GM21529 (cell line): ENCODE measurements at regions not wholly inside any gene's neighbourhood (a gene's known extent, or its start where the extent isn't known, plus 50 kb on each side); places are given as distances from the start of the nearest gene placed in this dataset.
"Not testable (repeated sequence)": the region's sequence is repeated elsewhere in the genome, so short reads cannot be mapped to it uniquely, and the experiment has no call there.

Source experiments
- ATAC-seq: cut with Tn5 transposase; IDR thresholded peaks from one replicate; pipeline ENCODE4 v1.9.1; 2021; ENCODE audit not compliant: unreplicated experiment

- not testable (repeated sequence) for ATAC-seq
These were observed 287.6 kb upstream of the RASGRP1 start for GRCh38 chr15:38852188-38852587.

- ATAC-seq = no peak
These were observed 289.0 kb upstream of the RASGRP1 start for GRCh38 chr15:38853608-38854007.

DNA sequence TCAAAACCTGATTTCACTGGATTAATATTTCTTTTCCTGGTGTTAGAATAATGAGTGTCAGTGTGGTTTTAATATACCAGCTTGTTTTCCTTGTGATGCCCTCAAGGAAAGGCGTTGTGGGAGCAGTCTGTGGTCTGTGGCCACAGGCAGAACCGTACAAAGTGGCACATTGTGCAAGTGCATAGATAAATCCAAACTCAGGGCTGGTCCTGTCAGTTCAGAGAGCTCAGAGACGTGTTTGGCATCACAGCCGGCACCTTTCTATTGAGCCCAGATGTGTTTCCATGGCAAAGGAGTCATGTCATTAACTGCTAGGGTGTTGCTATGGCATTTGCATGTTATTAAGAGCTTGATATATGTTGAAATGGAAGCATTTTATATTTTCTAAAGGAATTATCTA is 289.9 kb upstream of the RASGRP1 start:
- ATAC-seq = no peak

DNA sequence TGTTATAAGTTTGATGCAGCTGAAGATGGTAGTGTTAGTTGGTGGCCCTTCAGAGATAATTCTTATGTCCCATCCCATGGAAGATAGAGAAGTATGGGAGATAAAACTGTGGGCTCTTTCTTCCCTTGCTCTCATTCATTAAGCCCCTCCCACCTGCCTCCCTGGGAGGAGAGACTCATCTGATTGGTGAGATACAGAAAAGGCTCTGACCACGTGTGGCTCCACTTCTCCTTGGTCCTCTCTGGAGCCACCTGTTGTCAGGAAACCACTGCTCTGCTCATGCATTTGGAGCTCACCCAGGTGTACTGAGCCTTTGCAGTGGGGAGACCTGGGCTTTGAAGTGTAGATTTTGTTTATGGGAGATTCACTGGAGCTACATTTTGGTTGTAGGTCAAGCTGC is 293.2 kb upstream of the RASGRP1 start:
- no peak for ATAC-seq

DNA sequence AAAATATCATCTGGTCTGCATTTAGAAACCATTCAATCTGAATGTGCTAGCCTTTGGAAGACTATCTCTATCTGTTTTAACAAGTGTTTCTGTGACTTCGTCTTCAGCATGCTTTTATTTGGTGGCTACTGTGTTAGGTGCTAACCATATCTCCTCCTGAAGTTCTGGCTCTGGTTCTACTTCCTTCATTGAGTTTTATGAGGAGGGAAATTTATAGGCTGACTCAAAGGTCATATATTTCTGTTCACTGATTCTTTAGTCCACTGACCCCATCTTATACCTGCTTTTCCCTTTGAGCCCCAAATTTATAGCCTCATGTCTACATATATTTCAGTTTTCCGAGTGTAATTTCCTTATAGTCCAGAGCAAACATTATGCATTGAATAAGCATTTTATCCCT is 295.0 kb upstream of the RASGRP1 start:
- ATAC-seq = no peak

- no peak for ATAC-seq
These were observed 295.6 kb upstream of the RASGRP1 start for GRCh38 chr15:38860253-38860652.

- no peak for ATAC-seq
These were observed 296.1 kb upstream of the RASGRP1 start for GRCh38 chr15:38860674-38861073.

DNA sequence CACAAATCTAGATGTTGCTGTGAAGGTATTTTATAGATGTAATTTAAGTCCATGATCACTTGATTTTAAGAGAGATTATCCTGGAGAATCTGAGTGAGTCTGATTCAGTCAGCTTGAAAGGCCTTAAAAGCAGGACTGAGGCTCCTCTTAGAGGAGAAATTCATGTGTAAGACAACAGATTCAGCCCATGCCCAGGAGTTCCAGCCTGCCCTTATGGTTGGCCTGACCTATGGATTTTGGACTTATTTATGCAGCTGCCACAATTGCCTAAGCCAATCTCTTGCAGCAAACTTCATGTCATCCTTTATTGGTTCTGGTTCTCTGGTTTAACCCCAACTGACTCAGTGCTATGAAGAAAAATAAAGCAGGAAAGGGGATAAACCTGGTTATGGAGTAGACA is 296.5 kb upstream of the RASGRP1 start:
- ATAC-seq = no peak

DNA sequence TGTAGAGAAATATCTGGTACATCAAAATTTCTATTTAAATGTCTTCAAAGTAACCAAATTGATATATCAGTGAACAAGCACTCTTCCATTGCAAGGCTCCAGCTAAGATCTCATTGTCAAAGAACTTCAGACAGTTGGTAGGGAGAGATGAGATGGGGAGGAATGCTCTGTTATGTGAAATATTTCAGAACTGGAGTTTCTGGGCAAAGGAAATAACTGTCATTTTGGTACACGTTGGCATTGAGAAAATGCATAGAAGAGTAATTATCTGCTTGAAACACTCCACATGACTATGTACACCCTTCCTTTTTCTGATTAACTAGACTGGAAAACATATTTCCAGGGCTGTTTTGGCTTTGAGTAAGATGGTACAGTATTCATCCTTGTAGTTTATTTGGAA is 297.5 kb upstream of the RASGRP1 start:
- no peak for ATAC-seq

- ATAC-seq = no peak
These were observed 298.8 kb upstream of the RASGRP1 start for GRCh38 chr15:38863381-38863780.

DNA sequence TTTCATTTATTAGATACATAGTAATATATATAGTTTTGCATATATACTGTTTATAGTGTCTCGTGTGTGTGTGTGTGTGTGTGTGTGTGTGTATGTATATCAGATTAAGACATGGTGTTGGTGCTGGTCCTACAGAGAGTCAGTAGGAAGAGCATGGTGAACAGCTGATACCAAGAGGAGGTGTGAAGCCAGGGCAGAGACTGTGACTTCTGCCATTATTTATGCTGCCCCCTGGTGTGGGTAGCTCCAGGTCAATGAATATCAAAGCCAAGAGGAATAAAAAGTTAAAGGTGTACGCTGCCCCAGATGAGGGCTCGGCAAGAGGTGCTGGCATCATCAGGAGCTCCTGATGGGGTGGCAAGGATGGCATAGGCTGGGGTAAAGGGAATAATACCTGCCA is 299.5 kb upstream of the RASGRP1 start:
- no peak for ATAC-seq

- no peak for ATAC-seq
These were observed 300.4 kb upstream of the RASGRP1 start for GRCh38 chr15:38864827-38865581.

- ATAC-seq = no peak
These were observed 302.9 kb upstream of the RASGRP1 start for GRCh38 chr15:38867556-38867955.

GRCh38 chr15:38868326-38869114 is 303.9 kb upstream of the RASGRP1 start:
- ATAC-seq = no peak

GRCh38 chr15:38871638-38872037 is 307.0 kb upstream of the RASGRP1 start:
- no peak for ATAC-seq

DNA sequence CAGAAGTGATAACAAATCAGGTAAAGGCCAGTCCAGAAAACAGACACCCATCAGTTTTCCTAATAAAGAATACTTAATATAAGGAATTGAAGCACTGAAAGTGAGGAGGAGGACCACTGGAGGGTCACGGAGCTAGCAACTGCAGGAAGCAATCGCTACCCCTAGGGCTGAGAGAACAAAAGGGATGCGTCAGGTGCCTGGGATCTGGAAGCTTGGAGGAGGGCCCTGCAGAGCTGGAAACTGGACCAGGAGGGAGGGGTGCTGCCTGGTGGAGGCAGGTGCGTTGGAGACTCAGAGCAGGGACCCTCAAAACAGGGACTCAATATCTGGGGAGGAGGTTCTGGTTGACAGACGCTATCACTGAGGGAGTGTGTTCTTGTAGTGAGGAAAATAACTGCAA is 308.1 kb upstream of the RASGRP1 start:
- no peak for ATAC-seq

DNA sequence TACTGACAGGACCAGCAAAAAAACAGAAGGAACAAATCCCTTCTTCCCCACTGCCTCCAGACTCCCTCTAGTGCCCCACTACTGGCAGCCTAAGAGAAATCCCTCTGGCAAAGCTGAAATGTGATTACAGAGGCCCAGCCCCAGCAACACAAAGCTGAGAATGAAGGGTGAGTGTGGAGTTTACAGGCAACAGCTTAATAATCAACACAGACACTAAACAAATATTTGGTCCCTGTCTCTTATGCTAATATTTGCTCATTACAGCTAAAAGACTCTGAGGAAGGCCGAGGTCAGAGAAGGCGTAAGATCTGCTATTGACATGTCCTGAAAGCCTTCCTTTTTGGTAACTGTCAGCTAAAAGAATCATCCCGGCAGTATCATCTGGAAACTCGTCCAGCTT is 308.5 kb upstream of the RASGRP1 start:
- no peak for ATAC-seq

DNA sequence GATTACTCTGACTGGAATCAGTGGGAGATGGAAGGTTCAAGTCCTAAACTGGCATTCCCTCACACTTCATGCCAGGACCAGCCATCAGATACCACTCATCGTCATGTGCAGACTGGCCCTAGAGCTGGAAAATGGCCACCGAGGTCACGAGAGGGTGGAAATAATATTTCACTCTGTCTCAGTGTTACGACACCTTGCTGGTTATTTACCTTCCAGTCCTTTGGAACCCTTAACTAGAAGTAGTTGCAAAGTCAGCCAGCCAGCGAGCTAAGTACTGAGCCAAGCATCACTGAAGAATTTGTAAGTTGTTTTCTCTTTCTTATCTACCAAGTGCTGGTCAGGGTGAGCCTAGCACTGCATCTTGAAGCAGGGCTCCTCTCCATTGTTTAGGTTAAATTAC is 309.9 kb upstream of the RASGRP1 start:
- no peak for ATAC-seq

- no peak for ATAC-seq
These were observed 311.6 kb upstream of the RASGRP1 start for GRCh38 chr15:38876211-38876610.

DNA sequence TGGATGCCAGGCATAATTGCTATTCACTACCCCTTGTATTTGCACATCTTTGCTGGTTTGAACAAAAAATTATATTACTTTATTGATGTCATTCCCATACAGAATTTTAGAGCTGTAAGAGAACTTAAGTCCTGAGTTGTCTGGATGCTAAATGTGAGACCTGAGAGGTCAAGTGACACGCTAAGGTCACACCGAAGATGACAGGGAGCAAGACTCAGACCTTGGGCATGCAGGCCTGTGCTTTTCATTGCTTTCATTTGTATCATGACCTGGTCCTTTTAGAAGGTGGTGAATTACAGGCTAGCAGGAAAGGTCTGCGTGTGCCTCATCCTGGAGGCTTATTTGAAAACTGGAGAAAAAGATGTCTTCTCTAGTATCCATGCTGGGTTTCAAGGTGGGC is 312.0 kb upstream of the RASGRP1 start:
- ATAC-seq = no peak

DNA sequence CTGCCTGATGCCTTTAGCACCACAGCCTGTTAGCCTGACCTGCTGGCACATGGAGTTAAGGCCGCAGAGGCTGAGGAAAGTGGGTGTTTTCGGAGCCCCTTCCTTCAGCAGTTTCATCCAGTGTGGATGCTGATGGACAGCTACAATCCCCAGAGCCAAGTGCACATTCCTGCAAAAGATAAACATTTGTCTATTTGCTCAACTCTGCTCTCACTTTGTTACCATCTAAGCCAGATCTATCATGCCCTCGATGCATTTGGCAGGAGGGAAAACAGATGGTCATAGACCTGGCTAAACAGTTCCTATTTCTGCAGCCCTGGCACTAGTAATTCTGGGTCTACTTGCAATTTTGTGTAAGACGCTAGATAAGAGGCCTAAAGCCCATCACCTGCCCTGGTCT is 312.9 kb upstream of the RASGRP1 start:
- ATAC-seq = no peak

- no peak for ATAC-seq
These were observed 313.4 kb upstream of the RASGRP1 start for GRCh38 chr15:38878026-38878425.

DNA sequence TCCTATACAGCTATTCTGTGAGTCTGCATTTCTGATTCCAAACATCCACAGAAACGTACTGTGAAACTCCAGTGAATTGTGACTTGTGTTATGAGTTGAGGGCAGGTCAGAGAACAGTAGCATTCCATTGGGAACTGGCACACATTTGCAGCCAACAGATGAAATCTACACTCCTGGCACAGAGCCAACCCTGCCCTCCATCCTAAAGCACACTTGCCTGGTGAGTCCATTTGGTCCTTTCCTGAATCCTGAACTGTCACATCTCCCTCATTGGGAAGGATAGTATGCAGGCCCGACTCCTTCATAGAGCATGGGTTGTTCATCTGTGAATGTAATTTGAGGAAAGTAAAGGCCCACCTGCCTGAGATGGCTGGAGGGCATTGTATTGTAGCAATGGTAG is 314.3 kb upstream of the RASGRP1 start:
- ATAC-seq = no peak
